NCI-H146 (cell line): ENCODE measurements at regions not wholly inside any gene's neighbourhood (a gene's known extent, or its start where the extent isn't known, plus 50 kb on each side); places are given as distances from the start of the nearest gene placed in this dataset.
A peak's percentile ranks its signal among the peaks of the same experiment; 100 is the strongest.
"Not testable (repeated sequence)": the region's sequence is repeated elsewhere in the genome, so short reads cannot be mapped to it uniquely, and the experiment has no call there.

Source experiments
- DNase-seq: peaks from one replicate; lab custom pipeline; 2025; lab: John Stamatoyannopoulos, UW

DNA sequence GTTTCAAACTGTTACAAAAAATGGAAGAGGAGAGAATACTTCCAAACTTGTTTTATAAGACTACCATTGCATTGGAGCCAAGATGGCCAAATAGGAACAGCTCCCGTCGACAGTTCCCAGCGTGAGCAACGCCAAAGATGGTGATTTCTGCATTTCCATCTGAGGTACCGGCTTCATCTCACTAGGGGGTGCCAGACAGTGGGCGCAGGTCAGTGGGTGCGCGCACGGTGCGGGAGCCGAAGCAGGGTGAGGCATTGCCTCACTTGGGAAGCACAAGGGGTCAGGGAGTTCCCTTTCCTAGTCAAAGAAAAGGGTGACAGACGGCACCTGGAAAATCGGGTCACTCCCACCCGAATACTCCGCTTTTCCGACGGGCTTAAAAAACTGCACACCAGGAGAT, 149.7 kb upstream of the POF1B start:
- not testable (repeated sequence) for DNase-seq

- DNase-seq: no peak
Observed at GRCh38 chrX:85517994-85518718, 138.7 kb upstream of the POF1B start.

- no peak for DNase-seq
Observed at GRCh38 chrX:85516131-85516530, 136.7 kb upstream of the POF1B start.

- DNase-seq: no peak
Observed at GRCh38 chrX:85506871-85507270, 127.4 kb upstream of the POF1B start.

GRCh38 chrX:85505801-85506200, 126.3 kb upstream of the POF1B start:
- DNase-seq: no peak

- DNase-seq: no peak
Observed at GRCh38 chrX:85504381-85504780, 124.9 kb upstream of the POF1B start.

GRCh38 chrX:85503258-85504158, 124.0 kb upstream of the POF1B start:
- DNase-seq: peak; percentile 23

- no peak for DNase-seq
Observed at GRCh38 chrX:85501349-85501748, 121.9 kb upstream of the POF1B start.

DNA sequence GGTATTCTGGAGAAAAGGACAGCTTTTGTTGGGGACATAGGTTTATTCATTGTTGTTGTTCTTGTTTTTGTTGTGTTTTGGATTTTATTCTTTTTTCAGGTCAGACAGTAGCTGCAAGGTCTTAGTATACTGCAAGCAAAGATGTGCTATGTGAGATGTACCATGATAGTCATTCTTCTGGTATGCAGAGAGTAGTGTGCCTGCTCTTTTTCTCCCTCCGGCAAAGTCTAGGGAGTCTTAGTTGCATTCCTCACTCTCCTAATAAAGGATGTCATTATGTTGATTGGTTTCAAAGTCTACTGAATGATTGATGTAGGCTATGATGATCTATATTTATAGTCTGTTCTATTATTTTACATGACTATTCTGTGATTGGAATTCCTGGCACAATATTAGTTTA, 119.9 kb upstream of the POF1B start:
- no peak for DNase-seq

DNA sequence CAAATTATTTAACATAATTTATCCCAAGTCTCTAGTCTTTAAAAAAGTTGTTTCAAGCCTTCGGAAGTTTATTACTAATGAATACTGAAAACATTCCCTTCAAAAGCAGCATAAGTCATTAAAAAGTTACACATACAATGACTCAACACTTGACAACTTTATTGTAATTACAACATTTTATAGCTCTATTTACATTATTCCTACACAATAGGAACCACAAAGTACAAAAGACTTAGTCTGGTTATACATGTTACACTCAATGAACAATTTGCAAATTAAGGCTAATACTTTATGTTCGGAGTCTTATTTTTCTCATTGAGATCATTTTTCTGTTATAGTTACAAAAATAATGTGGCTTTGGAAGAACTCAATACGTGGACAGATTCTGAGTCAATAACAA, 114.4 kb upstream of the POF1B start:
- DNase-seq: no peak

GRCh38 chrX:85454295-85454694, 74.8 kb upstream of the POF1B start:
- no peak for DNase-seq

GRCh38 chrX:85444613-85445012, 65.1 kb upstream of the POF1B start:
- no peak for DNase-seq
